Eye (tissue), 1 donor: ENCODE measurements at regions not wholly inside any gene's neighbourhood (a gene's known extent, or its start where the extent isn't known, plus 50 kb on each side); places are given as distances from the start of the nearest gene placed in this dataset.
A peak's percentile ranks its signal among the peaks of the same experiment; 100 is the strongest.

Experiments used
- DNase-seq: peaks from one replicate; pipeline ENCODE4 v3.0.0-alpha.2; 2015

DNA sequence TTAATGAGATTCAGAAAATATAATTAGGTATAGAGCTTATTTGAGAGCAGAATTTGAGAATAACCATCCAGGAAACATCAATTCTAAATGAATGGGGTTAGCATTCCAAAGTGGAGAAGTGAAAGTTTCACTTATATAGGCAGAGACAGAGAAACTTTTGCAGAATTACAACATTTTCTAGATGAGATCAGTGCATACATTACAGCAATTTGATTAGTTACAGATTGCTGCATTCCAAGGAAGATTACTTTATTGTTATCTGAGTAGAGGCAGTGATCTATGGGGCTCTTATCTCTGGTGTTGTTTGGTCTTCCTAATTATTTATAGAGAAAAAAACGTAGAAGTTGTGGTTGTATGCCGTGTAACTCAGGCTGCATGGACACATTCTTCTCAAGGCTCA lies 373.8 kb upstream of the SYT4 start:
- DNase-seq: no peak

- no peak for DNase-seq
Observed at GRCh38 chr18:43656547-43656946, 379.3 kb upstream of the SYT4 start.

DNA sequence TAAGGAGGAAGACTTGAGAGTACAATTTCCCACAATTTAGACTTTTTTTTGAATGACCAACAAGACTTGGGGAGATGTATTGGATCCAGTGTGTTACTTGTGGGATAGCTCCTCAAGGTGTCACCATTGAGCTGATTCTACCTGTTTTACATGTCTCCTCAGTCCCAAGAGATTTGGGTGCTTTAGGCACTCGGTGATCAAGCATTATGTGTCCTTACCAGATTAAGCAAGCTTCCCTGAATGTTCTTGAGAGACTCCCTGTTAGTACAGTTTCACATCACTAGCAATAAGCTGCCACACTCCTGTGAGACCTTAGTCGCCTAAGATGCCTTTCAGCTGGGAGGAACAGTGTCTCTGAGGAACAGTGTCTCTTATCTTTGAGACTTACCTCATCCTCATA lies 384.3 kb upstream of the SYT4 start:
- DNase-seq: peak; percentile 18

- peak; percentile 14 for DNase-seq
Observed at GRCh38 chr18:43662657-43663056, 385.4 kb upstream of the SYT4 start.

- no peak for DNase-seq
Observed at GRCh38 chr18:43663159-43663558, 385.9 kb upstream of the SYT4 start.

DNA sequence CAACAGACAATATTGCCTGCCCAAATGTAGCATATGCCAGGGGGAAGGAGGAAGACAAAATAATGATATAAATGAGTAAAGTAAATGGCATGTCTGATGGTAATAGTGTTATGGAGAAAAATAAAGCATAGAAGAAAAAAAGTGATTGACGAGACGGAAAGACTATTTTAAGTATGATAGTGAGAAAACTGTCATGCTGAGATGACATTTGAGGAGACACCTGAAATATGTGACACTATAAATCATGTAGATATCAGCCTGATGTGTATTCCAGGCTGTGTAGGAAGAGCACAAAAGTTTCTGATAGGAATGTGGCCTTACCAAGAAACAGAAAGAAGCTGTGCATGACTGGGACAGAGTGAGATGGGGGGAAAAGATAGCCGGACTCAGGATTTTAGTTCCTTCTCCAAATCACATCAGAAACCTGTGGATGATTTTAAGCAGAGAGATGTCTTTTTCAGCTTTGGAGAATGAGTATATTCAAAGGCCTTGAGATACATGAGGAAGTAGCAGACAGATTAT lies 387.3 kb upstream of the SYT4 start:
- no peak for DNase-seq

DNA sequence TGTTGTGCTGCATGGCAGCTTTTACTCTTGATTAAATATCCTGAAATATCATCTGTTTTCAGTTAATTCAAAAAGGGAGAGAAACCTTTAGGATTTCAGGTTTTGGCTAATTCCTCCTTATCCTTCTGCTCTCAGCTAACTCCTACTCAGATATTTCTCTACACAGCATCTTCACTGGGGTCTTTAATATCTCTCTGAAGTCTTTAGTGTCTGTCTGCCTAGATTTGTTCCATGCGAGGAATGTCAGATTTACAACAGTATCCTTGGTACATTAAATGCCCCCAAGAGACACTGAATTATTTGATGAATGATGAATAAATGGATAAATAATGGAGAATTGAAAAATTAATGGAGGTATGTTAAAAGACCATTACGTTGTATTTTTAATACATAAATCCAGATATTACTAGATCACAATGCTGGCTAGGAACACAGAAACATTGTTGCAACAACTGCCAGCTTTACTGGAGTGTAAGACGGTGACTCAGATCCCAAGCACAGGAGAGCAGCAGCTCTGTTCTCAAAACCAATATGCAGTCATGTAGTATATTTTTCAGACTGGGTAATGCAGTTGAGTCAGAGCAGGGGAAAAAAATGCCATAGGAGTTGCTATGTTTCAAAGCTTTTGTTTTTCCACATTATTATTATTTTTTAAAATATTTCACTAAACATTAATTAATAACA lies 388.0 kb upstream of the SYT4 start:
- no peak for DNase-seq

- no peak for DNase-seq
Observed at GRCh38 chr18:43668866-43669265, 391.6 kb upstream of the SYT4 start.

DNA sequence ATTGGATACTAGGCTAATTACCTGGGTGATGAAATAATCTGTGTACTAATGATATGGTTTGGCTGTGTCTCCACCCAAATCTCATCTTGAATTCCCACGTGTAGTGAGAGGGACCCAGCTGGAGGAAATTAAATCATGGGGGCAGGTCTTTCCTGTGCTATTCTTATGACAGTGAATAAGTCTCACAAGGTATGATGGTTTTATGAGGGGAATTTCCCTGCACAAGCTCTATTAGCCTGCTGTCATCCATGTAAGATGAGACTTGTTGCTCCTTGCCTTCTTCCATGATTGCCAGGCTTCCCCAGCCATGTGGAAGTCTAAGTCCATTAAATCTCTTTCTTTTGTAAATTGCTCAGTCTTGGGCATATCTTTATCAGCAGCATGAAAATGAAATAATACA lies 394.1 kb upstream of the SYT4 start:
- no peak for DNase-seq

GRCh38 chr18:43680096-43680495 lies 402.8 kb upstream of the SYT4 start:
- DNase-seq: no peak

- no peak for DNase-seq
Observed at GRCh38 chr18:43681661-43682060, 404.4 kb upstream of the SYT4 start.

DNA sequence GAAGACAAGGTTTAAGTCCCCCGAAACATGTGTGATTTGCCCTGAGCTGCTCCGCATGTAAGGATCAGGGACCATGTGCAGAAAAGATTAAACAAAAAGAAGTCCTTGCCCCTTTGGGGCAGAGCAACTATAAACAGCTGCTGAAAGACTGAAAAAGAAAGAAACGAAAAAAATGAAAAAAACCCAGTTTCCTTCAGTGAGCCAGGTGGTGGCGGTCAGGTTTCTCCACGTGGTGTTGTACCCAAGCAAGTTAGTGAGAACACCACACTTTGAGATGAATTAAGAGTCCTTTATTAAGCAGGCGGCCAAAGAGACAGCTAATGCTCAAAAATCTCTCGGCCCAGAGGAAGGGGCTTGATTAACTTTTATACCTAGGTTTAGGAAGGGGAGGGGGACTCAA lies 404.9 kb upstream of the SYT4 start:
- no peak for DNase-seq

GRCh38 chr18:43686709-43687108 lies 409.4 kb upstream of the SYT4 start:
- DNase-seq: no peak

- no peak for DNase-seq
Observed at GRCh38 chr18:43692099-43692690, 414.9 kb upstream of the SYT4 start.

- DNase-seq: no peak
Observed at GRCh38 chr18:43702399-43702798, 425.1 kb upstream of the SYT4 start.

DNA sequence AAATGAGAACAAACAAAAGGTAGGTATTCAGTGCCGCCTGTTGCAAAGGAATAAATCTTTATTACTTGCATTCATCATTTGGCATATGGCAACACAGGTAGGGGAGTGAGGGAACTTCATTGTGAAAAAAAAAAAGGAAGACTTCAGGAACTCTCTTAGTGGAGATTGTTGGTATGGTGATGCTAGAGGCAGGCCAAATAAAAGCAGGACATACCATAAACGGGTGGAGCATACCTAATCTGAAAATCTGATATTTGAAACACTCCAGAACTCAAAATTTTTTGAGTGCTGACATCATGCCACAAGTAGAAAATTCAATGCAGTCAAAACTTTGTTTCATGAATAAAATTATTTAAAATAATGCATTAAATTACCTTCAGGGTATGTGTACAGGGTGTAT lies 425.8 kb upstream of the SYT4 start:
- no peak for DNase-seq

DNA sequence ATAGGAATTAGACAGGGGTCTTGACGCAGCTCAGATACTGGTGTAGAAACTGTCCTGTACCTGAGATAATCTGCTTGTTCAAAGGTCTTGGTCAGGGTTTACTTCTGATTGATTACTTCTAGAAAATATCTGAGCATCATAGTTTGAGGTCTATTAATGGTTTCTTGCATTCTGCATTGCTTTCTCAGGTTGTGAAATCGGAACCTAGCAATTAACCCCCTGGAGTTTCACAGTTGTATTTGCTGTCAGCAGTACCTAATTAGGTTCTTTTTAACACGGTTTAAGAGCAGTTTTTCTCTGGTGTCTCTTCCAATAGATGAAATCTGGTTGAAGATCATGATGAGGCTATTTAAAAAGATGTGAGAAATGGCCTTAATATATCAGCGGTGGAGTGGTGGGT lies 428.6 kb upstream of the SYT4 start:
- peak; percentile 14 for DNase-seq

- DNase-seq: no peak
Observed at GRCh38 chr18:43710135-43710534, 432.8 kb upstream of the SYT4 start.

DNA sequence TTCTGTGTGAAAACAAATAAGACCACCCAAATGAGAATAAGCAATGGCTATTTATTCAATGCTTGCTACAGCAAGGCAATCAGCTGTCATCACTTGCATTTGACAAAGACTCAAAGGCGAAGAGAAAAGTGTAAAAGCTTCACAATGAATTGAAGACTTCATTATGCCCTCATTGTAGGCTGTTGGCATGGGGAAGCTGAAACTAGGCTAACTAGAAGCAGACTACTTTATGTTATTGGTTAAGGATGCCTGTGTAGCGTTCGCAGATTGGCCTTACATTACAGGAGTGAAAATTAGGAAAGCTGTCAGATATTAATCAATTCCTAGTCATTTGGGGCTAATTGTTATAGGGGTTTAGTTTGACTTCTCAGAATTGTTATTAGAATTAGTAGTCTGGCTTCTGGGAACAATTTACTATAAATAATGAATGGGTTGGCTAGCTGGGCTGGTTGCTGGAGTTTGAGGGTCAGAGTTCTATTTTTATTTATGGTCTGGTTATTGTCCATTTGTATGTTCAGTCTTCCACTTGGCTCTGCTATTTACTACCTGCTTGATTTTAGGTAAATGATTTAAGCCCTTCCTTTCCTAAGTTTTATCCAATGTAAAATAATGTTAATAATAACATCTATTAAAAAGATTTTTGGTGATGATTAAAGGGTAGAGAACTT lies 437.2 kb upstream of the SYT4 start:
- DNase-seq: peak; percentile 12

DNA sequence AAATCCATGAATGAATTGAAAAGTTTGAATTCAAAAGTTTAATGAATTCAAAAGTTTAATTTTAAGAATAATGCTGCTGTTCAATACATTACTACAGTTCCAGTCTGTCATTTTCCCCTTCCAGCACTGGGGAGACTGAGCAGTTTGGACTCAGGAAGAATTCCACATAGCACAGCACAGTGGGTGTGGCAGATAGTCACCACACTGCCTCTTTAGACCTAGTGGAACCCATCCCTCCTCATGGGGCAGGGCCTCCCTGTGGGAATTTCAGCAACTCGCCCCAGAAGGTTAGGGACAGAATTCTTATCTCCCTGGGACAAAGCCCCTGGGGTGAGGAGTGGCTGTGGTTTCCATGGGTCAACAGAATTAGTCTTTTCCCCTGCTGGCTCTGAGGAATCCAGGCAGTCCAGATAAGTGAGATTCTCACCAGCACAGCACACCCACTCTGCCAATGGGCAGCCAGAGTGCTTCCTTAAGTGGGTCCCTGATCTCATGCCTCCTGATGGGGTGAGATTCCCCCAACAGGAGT lies 442.0 kb upstream of the SYT4 start:
- DNase-seq: no peak

DNA sequence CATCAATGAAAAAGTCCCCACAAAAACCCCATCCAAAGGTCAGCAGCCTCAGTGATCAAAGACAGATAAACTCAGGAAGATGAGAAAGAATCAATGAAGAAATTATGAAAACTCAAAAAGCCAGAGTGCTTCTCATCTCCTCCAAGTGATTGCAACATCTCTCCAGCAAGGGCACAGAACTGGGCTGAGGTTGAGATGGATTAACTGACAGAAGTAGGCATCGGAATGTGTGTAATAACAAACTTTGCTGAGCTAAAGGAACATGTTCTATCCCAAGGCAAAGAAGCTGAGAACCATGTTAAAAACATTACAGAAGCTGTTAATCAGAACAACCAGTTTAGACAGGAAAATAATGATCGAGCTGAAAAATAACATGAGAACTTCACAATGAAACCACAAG lies 442.8 kb upstream of the SYT4 start:
- no peak for DNase-seq

DNA sequence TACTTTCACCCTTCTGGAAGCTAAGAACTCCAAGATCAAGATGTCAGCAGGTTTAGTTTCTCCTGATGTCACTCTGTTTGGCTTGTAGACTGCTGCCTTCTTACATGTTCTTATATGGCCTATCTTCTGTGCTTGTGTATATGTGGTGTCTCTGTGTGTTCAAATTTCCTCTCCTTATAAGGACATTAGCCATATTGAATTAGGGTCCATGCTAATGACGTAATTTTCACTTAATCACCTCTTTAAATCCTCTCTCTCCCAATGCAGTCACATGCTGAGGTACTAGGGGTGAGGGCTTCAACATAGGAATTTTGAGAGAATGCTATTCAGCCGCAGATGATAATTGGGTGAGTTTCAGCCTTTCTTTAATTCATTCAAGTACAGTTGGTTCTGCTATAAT lies 458.3 kb upstream of the SYT4 start:
- no peak for DNase-seq

DNA sequence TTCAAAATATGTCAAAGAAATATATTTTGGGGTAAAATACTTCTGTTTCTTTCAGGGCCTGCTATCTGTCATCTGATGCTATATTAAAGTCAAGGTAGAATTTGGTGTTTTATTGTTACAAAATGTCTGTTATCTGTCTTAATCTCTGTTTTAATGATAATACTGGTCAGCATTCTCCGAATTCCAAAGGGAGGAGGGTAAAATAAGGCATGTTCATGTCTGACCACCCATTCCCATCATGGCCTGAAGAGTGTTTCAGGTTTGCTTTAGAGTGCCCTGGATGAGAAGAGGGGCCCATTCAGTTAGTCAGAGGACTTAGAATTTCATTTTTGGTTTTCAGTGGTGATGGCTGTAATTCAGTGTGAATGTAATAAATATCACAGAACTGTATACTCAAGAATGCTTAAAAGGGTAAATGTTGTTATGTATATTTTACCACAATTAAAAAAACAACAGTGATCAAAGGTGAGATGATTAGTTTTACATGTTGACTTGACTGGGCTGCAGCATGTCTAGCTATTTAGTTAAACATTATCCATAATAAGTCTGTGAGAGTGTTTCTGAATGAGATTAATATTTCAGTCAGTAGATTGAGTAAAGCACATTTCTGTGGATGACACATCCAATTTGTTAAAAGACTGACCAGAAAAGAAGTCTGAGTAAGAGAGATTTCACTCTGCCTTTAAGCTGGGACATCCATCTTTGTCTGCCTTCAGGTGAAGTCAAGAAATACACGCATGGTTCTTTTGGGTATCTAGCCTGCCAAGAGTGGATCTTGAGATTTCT lies 467.9 kb upstream of the SYT4 start:
- no peak for DNase-seq
